OCI-LY1 (cell line): ENCODE measurements at regions not wholly inside any gene's neighbourhood (a gene's known extent, or its start where the extent isn't known, plus 50 kb on each side); places are given as distances from the start of the nearest gene placed in this dataset.
"Not testable (repeated sequence)": the region's sequence is repeated elsewhere in the genome, so short reads cannot be mapped to it uniquely, and the experiment has no call there.

ENCODE experiments used
- H2AFZ ChIP-seq: fragments of 200-600 bp; sonication (generic), shearing (Covaris generic); 2 replicates; pipeline ENCODE4 v1.6.0; 2014; ENCODE audit warnings: antibody characterized with exemption, mild to moderate bottlenecking, low read length
- H3F3A ChIP-seq: fragments of 200-600 bp; sonication (generic), shearing (Covaris generic); 2 replicates; pipeline ENCODE4 v1.6.0; 2014; ENCODE audit warnings: mild to moderate bottlenecking, antibody characterized with exemption, low read length, moderate library complexity; ENCODE audit not compliant: insufficient read depth
- H3K27ac ChIP-seq: fragments of 200-600 bp; sonication (generic); 2 replicates; pipeline ENCODE4 v1.5.1; 2014; ENCODE audit warnings: low read length, mixed run types, mild to moderate bottlenecking, low read depth; ENCODE audit not compliant: poor library complexity, severe bottlenecking
- H3K27me3 ChIP-seq: fragments of 200-600 bp; sonication (generic); 2 replicates; pipeline ENCODE4 v1.6.0; 2014; ENCODE audit warnings: antibody characterized with exemption, mild to moderate bottlenecking, low read length, moderate library complexity; ENCODE audit not compliant: insufficient read depth
- H3K36me3 ChIP-seq: fragments of 200-600 bp; sonication (generic); 2 replicates; pipeline ENCODE4 v1.6.1; 2014; ENCODE audit warnings: mild to moderate bottlenecking, antibody characterized with exemption, low read length, moderate library complexity, mixed read lengths; ENCODE audit not compliant: insufficient read depth
- H3K4me1 ChIP-seq: fragments of 200-600 bp; sonication (generic); 2 replicates; pipeline ENCODE4 v1.5.1; 2014; ENCODE audit warnings: mild to moderate bottlenecking, low read length, moderate library complexity; ENCODE audit not compliant: insufficient read depth, severe bottlenecking
- H3K4me2 ChIP-seq: fragments of 200-600 bp; sonication (generic), shearing (Covaris generic); 2 replicates; pipeline ENCODE4 v1.6.1; 2014; ENCODE audit warnings: low read length
- H3K4me3 ChIP-seq: fragments of 200-600 bp; sonication (generic); 2 replicates; pipeline ENCODE4 v1.5.1; 2014; ENCODE audit warnings: low read length, low read depth, mild to moderate bottlenecking, mixed read lengths; ENCODE audit not compliant: poor library complexity, severe bottlenecking
- H3K79me2 ChIP-seq: fragments of 200-600 bp; shearing (Covaris generic); 2 replicates; pipeline ENCODE4 v1.6.1; 2016; ENCODE audit warnings: mixed run types, low read length, mixed read lengths; ENCODE audit not compliant: insufficient read depth
- H3K9ac ChIP-seq: fragments of 200-600 bp; sonication (generic), shearing (Covaris generic); 2 replicates; pipeline ENCODE4 v1.6.1; 2014; ENCODE audit warnings: mild to moderate bottlenecking, low read length, mixed read lengths
- H3K9me2 ChIP-seq: fragments of 200-600 bp; sonication (generic), shearing (Covaris generic); 2 replicates; pipeline ENCODE4 v1.6.1; 2014; ENCODE audit warnings: low read depth, mild to moderate bottlenecking, low read length, mixed read lengths
- H3K9me3 ChIP-seq: fragments of 200-600 bp; shearing (Covaris generic); 2 replicates; pipeline ENCODE4 v1.6.1; 2014; ENCODE audit warnings: low read length, mixed read lengths
- H4K20me1 ChIP-seq: fragments of 200-600 bp; sonication (generic), shearing (Covaris generic); 2 replicates; pipeline ENCODE4 v1.6.0; 2016; ENCODE audit warnings: mild to moderate bottlenecking, low read length; ENCODE audit not compliant: insufficient read depth
- CTCF ChIP-seq: fragments of 200-600 bp; sonication (generic), shearing (Covaris generic); IDR thresholded peaks from 2 replicates; pipeline ENCODE4 v1.5.1; 2017; ENCODE audit warnings: mild to moderate bottlenecking, antibody characterized with exemption, low read length, moderate library complexity, mixed read lengths
- EZH2 ChIP-seq: fragments of 200-600 bp; sonication (generic), shearing (Covaris generic); IDR thresholded peaks from 2 replicates; pipeline ENCODE4 v1.8.0; 2017; ENCODE audit warnings: borderline replicate concordance, mixed run types, mild to moderate bottlenecking, antibody characterized with exemption, low read length, moderate library complexity, mixed read lengths

- H3K27me3 ChIP-seq: no peaks in the 10 kb centered on the region
- no peaks in the 10 kb centered on the region for H3K9me2 ChIP-seq
- H3K36me3 ChIP-seq: no peaks in the 10 kb centered on the region; the same call in 1 of the 2 replicates
- TF ChIP-seq CTCF: peak; percentile 55
- no peak for TF ChIP-seq EZH2
- H3K4me1 ChIP-seq: peaks cover 13% of the 10 kb centered on the region
- no peaks in the 10 kb centered on the region for H3F3A ChIP-seq
- no peaks in the 10 kb centered on the region for H3K9me3 ChIP-seq
- H3K27ac ChIP-seq: no peak overlapping the region
- peak overlapping the region; percentile 99 for H3K4me3 ChIP-seq
- H4K20me1 ChIP-seq: no peaks in the 10 kb centered on the region
- H3K9ac ChIP-seq: peak overlapping the region; percentile 97
- 0 out of 2 replicates have a peak overlapping the region, but pooled peaks have one; percentile 10 for H2AFZ ChIP-seq
- peak overlapping the region; percentile 79 for H3K4me2 ChIP-seq
- no peaks in the 10 kb centered on the region for H3K79me2 ChIP-seq
Observed at GRCh38 chr20:30376767-30377658, 880.5 kb upstream of the DEFB115 start.

DNA sequence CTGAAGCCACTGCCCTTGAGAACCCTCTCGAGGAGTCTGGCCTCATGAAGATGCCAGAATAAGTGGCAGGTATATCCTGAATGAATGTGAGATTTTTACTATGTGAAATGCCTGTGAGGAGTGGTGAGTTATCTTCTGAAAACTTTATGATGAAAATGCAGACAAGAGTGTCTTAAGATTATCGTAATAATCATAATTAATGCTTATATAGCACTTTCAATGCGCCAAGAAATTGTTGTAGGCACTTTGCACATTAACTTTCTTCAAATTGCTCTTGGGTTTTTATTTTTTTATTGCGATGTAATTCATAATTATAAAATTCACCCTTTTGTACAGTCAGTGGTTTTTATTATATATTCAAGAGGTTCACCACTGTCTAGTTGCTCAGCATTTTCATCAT, 879.1 kb upstream of the DEFB115 start:
- H3K4me2 ChIP-seq: peak overlapping the region; percentile 65; the same call in 1 of the 2 replicates
- H3K27ac ChIP-seq, H4K20me1 ChIP-seq, H2AFZ ChIP-seq, H3F3A ChIP-seq, H3K9me2 ChIP-seq, H3K9me3 ChIP-seq, H3K9ac ChIP-seq, H3K79me2 ChIP-seq, H3K27me3 ChIP-seq, H3K36me3 ChIP-seq: not testable (repeated sequence)
- H3K4me1 ChIP-seq: peaks cover 13% of the 10 kb centered on the region
- peak overlapping the region; percentile 99 for H3K4me3 ChIP-seq

- not testable (repeated sequence) for H3K4me3 ChIP-seq, H3K9me2 ChIP-seq, H2AFZ ChIP-seq, H3K27me3 ChIP-seq, H4K20me1 ChIP-seq, H3K27ac ChIP-seq, H3K9ac ChIP-seq, H3K79me2 ChIP-seq, H3K9me3 ChIP-seq, H3K4me2 ChIP-seq, H3F3A ChIP-seq, H3K36me3 ChIP-seq
- peaks cover 13% of the 10 kb centered on the region for H3K4me1 ChIP-seq
Observed at GRCh38 chr20:30378721-30379120, 878.7 kb upstream of the DEFB115 start.

- H3K79me2 ChIP-seq, H2AFZ ChIP-seq, H3F3A ChIP-seq, H3K4me3 ChIP-seq, H3K36me3 ChIP-seq, H3K27ac ChIP-seq, H3K9me2 ChIP-seq, H3K27me3 ChIP-seq, H4K20me1 ChIP-seq, H3K4me2 ChIP-seq, H3K4me1 ChIP-seq, H3K9ac ChIP-seq, H3K9me3 ChIP-seq: not testable (repeated sequence)
Observed at GRCh38 chr20:30384841-30385240, 872.6 kb upstream of the DEFB115 start.

DNA sequence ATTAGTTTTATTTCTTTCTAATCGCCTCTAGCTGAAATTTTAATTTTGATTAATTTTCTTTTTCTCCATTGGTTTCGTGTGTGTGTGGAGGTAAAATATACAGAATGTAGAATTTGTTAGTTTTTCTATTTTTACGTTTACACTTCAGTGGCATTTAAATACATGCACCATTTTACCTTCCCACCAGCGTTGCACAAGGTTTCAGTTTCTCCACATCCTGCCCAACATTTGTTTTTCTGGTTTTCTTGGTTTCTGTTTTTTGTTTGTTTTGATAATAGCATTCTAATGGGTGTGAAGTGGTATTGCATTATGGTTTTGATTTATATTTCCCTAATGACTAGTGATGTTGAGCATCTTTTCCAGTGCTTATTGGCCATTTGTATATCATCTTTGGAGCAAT, 871.4 kb upstream of the DEFB115 start:
- H4K20me1 ChIP-seq, H3K4me1 ChIP-seq, H3K79me2 ChIP-seq, H3K9me3 ChIP-seq, H2AFZ ChIP-seq, H3K9ac ChIP-seq, H3K27me3 ChIP-seq, H3K36me3 ChIP-seq, H3F3A ChIP-seq, H3K27ac ChIP-seq, H3K9me2 ChIP-seq, H3K4me3 ChIP-seq, H3K4me2 ChIP-seq: not testable (repeated sequence)

- not testable (repeated sequence) for H3K4me1 ChIP-seq, H3K4me3 ChIP-seq, H3K9me3 ChIP-seq, H3K36me3 ChIP-seq, H3K27ac ChIP-seq, H3K27me3 ChIP-seq, H3K79me2 ChIP-seq, H3K9me2 ChIP-seq, H2AFZ ChIP-seq, H3K4me2 ChIP-seq, H3K9ac ChIP-seq, H4K20me1 ChIP-seq, H3F3A ChIP-seq
Observed at GRCh38 chr20:30387823-30388222, 869.6 kb upstream of the DEFB115 start.

GRCh38 chr20:30393523-30393922, 863.9 kb upstream of the DEFB115 start:
- not testable (repeated sequence) for H3K79me2 ChIP-seq, H3F3A ChIP-seq, H3K9me3 ChIP-seq, H3K9ac ChIP-seq, H3K4me1 ChIP-seq, H3K27ac ChIP-seq, H2AFZ ChIP-seq, H3K27me3 ChIP-seq, H3K4me3 ChIP-seq, H3K4me2 ChIP-seq, H4K20me1 ChIP-seq, H3K9me2 ChIP-seq
- H3K36me3 ChIP-seq: peaks cover 13% of the 10 kb centered on the region; the same call in 1 of the 2 replicates
